ENCODE measurements at regions not wholly inside any gene's neighbourhood (a gene's known extent, or its start where the extent isn't known, plus 50 kb on each side); places are given as distances from the start of the nearest gene placed in this dataset.

DNA sequence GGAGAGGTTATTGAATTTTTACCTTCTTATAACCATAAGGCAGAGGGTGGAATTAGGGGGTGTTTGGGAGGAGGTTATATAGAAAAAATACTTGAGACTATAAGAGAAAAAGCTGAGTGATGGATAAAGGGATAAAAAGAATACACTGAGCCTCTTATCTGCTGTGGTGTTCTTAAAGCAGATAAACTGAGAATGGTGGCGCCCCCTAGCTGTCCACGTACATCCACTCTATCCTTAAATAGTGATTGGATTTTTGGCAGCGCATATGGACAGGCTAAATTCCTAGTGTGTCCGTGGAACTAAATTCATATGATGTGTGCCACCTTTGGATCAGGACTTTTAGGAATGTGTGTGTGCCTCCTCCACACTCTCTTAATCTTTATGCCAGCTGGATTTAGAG, 121.1 kb downstream of the OXSM start:
- Histone ChIP-seq H4K20me1 (replicated peaks; ENCODE audit: control insufficient read depth, insufficient read depth, low read length) (no peaks in the 10 kb centered on the region), H3K9me3 (replicated peaks; ENCODE audit: control insufficient read depth, insufficient read depth, low read depth, low read length) (no peaks in the 10 kb centered on the region), H3K27me3 (ENCODE audit: control insufficient read depth in 2 of 2, insufficient read depth in 2 of 2, low read length in 2 of 2) (no peaks in the 10 kb centered on the region), H3K79me2 (ENCODE audit: control insufficient read depth, insufficient read depth, low read length) (no peaks in the 10 kb centered on the region), H3K4me3 (no peak overlapping the region), H2AFZ (ENCODE audit: low read depth, low read length) (no peak overlapping the region), H3K36me3 (ENCODE audit: control insufficient read depth, insufficient read depth, low read length) (no peaks in the 10 kb centered on the region), H3K4me2 (ENCODE audit: insufficient read depth, low read length) (no peak overlapping the region), H3K27ac (ENCODE audit: extremely low read depth, low read depth, low read length) (no peak overlapping the region), H3K4me1 (replicated peaks in 1 of 2; ENCODE audit: control insufficient read depth in 2 of 2, insufficient read depth in 2 of 2, low read length in 2 of 2) (no peaks in the 10 kb centered on the region), H3K9ac (ENCODE audit: insufficient read depth in 1 of 2, low read depth in 2 of 2, low read length in 2 of 2) (no peak overlapping the region), H3K9me1 (ENCODE audit: control insufficient read depth, insufficient read depth, low read length) (no peaks in the 10 kb centered on the region)
- no TSS peak for BruUV-seq (replicated peaks)
- TF ChIP-seq NELFE (IDR thresholded peaks at IDR 0.05; ENCODE audit: insufficient read depth, insufficient read length) (no peak), MYBL2 (IDR thresholded peaks at IDR 0.05; ENCODE audit: low read depth) (no peak), MYBL2 (CRISPR knock-in tag; IDR thresholded peaks at IDR 0.05; ENCODE audit: borderline replicate concordance) (no peak), CTCF (IDR thresholded peaks at IDR 0.05 in 2 of 3, conservative IDR thresholded peaks at IDR 0.05 in 1 of 3; ENCODE audit: insufficient read depth in 2 of 3, low read depth in 1 of 3, low read length in 3 of 3) (peak; percentile 41 to 53 (median 53); a peak in 4 of 6 replicates), ZNF324 (CRISPR knock-in tag; IDR thresholded peaks at IDR 0.05) (no peak), RAD21 (CRISPR knock-in tag; conservative IDR thresholded peaks at IDR 0.05 in 1 of 2, IDR thresholded peaks at IDR 0.05 in 1 of 2) (peak in 1 of 2 experiments; percentile 50; a peak in 3 of 4 replicates)
- TF ChIP-seq, protein P1, sequence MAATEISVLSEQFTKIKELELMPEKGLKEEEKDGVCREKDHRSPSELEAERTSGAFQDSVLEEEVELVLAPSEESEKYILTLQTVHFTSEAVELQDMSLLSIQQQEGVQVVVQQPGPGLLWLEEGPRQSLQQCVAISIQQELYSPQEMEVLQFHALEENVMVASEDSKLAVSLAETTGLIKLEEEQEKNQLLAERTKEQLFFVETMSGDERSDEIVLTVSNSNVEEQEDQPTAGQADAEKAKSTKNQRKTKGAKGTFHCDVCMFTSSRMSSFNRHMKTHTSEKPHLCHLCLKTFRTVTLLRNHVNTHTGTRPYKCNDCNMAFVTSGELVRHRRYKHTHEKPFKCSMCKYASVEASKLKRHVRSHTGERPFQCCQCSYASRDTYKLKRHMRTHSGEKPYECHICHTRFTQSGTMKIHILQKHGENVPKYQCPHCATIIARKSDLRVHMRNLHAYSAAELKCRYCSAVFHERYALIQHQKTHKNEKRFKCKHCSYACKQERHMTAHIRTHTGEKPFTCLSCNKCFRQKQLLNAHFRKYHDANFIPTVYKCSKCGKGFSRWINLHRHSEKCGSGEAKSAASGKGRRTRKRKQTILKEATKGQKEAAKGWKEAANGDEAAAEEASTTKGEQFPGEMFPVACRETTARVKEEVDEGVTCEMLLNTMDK (IDR thresholded peaks at IDR 0.05; ENCODE audit: borderline replicate concordance, insufficient read depth, low read depth, low read length, poor library complexity, severe bottlenecking): peak; percentile 52
- FAIRE-seq (peak; percentile 70), ATAC-seq (peak; percentile 86), DNase-seq (ENCODE audit: extremely low read depth in 1 of 4, low spot score in 3 of 4) (peak; percentile 23 to 66 (median 26))
- ChIA-PET CTCF (ENCODE audit: low intra/inter-chr PET ratio) (no interaction called here), POLR2A (no interaction called here)
- in situ Hi-C loops (cut with MboI): no loop called here
- WGBS (ENCODE audit: insufficient coverage, low coverage, missing lambda C conversion rate): 5% methylated on average over 4 of the region's 4 CpGs
- intact Hi-C loops (cut with micrococcal nuclease): no loop called here

Data from K562 (cell line).